GM18519 (cell line): ENCODE measurements at regions not wholly inside any gene's neighbourhood (a gene's known extent, or its start where the extent isn't known, plus 50 kb on each side); places are given as distances from the start of the nearest gene placed in this dataset.

Source experiments
- ATAC-seq: cut with Tn5 transposase; IDR thresholded peaks from one replicate; pipeline ENCODE4 v1.9.1; 2021; ENCODE audit warnings: mild to moderate bottlenecking, moderate library complexity; ENCODE audit not compliant: unreplicated experiment, low FRiP score

GRCh38 chr11:112795142-112795815 lies 165.9 kb upstream of the NCAM1 start:
- ATAC-seq, result no peak

DNA sequence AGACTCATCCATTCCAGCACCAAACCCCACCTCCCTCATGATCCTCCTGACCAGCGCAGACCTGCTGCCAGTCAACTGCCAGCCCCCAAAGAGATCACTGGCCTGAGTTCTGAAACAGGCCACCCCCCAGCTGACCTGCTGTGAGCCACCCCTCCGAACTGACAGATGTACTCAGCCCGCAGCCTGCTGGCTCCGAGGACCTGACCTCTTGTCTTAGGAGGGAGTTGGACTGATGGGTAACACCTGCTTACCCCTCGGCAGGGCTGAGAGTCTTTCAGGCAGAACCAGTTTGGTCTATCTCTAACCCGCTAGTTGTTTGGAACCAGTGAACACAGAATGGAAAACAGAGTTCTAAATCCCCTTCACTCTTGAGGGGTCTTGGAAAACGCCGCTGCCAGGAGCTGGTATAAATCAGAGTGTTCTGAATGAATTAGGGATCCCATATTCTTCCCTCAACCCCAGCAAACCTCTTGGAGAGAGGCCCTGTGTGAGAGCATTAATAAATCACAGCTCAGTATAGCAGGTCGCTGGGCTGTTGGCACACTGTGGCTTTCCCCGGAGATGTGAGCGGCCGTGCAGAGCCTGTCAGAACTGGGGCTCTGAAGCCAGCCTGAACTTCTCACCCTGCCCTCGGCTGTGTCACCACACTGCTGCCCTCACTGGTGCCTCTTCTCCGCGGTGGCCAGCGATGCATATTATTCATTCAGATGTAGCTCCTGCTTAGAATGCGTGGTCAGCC lies 165.1 kb upstream of the NCAM1 start:
- no peak for ATAC-seq

- no peak for ATAC-seq
These were observed 164.1 kb upstream of the NCAM1 start for GRCh38 chr11:112797092-112797491.

DNA sequence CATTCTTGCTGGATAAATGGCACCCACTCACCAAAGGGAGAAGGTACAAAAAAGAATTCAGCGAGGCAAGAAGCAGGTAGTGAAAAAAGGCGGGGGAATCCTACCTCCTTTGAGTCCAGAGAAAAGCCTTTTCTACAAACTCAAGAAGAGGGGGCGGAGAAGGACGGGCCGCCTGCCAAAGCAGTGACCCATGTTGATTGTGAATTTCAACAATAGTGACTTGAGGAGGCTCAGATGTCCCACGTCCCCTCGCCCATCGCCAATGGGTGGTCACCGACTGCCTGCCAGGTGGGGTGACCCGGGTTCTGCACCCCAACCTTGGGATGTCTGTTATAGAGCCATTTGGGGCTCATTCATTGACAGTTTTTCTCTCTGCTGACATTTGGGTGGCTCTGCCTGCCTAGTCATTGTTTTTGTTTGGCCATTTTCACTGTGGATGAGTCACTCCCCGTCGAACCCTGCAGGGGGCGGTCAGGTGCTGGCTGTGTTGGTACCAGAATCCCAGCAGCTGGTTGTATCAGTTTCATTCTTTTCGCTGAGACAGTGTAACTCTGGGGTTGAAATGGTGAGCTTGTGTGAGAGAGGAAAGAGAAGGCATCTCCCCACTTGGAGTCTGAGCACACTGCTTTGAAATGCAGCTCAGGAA lies 163.4 kb upstream of the NCAM1 start:
- no peak for ATAC-seq

GRCh38 chr11:112801025-112801816 lies 160.0 kb upstream of the NCAM1 start:
- ATAC-seq, result no peak

GRCh38 chr11:112801817-112802088 lies 159.5 kb upstream of the NCAM1 start:
- no peak for ATAC-seq

GRCh38 chr11:112805658-112806057 lies 155.6 kb upstream of the NCAM1 start:
- no peak for ATAC-seq

GRCh38 chr11:112806256-112806655 lies 155.0 kb upstream of the NCAM1 start:
- no peak for ATAC-seq

GRCh38 chr11:112806876-112807275 lies 154.3 kb upstream of the NCAM1 start:
- ATAC-seq, result no peak

DNA sequence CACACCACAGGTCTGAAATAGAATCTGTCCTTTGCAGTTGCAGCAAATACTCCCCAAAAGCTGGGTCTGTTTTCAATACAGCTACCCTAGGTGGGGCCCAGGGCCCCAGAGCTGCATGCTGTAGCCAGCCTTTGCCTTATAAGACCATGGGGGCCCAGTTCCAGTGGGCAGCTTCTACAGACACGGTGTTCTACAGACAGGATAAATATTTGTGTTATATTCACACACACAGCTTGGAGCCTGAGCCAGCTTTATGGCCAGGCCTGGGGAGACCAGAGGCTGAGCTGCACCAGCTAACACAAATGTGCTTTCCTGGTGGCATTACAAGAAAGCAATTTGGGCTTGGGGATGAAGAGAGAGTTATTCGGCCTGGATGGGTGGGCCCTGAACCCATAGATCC lies 151.8 kb upstream of the NCAM1 start:
- ATAC-seq, result no peak

- no peak for ATAC-seq
These were observed 150.3 kb upstream of the NCAM1 start for GRCh38 chr11:112810951-112811350.

GRCh38 chr11:112811783-112812182 lies 149.4 kb upstream of the NCAM1 start:
- ATAC-seq, result no peak

DNA sequence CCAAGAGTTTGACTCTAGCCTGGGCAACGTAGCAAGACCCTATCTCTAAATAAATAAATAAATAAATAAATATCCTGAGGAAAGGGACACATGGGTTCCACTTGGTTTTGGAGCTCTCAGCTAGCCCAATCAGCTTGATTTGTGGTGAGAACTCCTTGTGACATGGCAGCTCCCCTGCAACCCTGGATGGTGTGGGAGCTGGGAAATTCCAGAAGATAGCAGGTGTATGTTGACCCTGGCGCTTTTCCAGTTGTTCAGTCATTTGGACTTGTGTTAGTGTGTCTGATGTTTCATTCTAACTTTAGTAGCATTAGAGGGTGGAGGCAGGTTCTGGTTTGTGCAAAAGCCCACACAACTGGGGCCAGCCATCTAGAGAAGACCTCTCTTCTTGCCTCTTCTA lies 148.5 kb upstream of the NCAM1 start:
- no peak for ATAC-seq

DNA sequence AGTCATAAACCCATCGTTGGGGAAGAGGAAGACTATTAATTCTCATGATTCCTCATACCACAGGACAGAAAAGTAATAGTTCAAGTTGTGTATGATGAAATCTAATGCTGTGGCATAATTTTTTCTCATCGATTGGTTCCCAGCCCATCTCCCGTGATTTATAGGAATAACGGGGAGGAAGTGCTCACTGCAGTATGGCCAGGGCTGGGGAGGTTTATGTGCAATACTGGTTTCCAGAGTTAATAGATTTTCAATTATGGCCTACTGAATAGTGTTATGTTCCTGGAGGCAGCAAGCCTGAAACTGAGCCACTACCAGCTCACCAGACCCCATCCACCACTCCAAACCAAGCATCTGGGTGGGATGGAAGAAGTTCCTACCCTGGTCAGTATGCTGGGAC lies 147.1 kb upstream of the NCAM1 start:
- no peak for ATAC-seq

- ATAC-seq, result no peak
These were observed 143.8 kb upstream of the NCAM1 start for GRCh38 chr11:112817376-112817775.

GRCh38 chr11:112822478-112823274 lies 138.5 kb upstream of the NCAM1 start:
- no peak for ATAC-seq

- ATAC-seq, result no peak
These were observed 135.2 kb upstream of the NCAM1 start for GRCh38 chr11:112826026-112826425.

DNA sequence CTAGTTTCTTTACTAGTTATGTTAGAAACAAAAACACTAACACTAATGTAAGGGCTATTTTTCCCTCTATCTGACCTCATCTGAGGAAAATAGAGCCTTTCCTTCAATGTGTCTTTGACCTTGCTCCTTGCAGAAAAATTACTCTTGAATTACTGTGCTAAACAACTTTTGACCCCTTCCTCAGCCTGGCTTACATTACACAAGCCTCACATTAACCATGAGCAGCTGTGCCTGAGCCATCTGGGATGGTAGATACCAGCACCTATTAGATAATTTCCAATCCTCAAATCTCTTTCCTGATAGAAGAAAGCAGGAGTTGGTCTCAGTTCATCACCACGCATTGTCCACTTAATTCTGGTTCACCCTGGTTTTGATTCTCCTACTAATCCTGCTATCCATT lies 134.4 kb upstream of the NCAM1 start:
- no peak for ATAC-seq

GRCh38 chr11:112828421-112828820 lies 132.8 kb upstream of the NCAM1 start:
- no peak for ATAC-seq

- no peak for ATAC-seq
These were observed 131.1 kb upstream of the NCAM1 start for GRCh38 chr11:112829971-112830654.
